ENCODE measurements at regions not wholly inside any gene's neighbourhood (a gene's known extent, or its start where the extent isn't known, plus 50 kb on each side); places are given as distances from the start of the nearest gene placed in this dataset.

DNA sequence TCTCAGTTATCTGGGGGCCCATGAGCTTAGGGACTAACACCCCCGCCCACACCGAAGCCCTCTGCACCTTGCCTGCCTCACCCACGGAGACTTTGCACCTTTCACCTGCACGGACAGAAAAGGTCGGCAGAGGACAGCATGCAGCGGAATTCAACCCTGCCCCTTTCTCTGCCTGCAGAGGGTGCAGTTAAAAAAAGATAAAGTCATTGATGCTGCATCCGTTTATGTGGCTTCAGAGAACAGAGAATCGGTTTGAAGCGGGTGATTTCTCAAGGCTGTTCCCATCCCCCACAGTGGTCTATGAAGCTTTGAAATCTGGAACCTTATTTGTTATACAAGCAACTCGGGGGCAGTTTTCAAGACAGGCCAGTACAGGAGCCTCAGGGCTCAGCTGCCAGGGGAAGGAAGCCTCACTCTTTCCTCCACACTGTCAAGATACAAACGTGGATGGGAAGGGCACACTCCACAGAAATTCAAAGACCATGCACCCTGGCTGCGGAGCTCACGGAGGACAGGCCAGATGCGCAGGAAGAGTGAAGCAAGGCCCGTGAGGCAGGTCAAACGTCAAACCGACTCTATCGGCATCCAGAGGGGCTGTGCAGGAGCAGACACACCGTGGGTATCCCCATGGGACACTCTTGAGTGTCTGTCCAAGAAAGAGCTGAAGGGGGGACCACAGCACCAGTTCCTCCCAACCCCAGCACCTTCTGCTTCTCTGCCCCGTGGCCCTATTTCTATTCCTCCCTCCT, 66.3 kb downstream of the INSIG1 start:
- H3K27me3 ChIP-seq (ENCODE audit: low read depth) = peaks cover 52% of the 10 kb centered on the region
- ATAC-seq (no peak), DNase-seq (peak; percentile 35)
- H3K4me1 ChIP-seq = no peaks in the 10 kb centered on the region
- no peaks in the 10 kb centered on the region for H3K9me3 ChIP-seq
- intact Hi-C loops (cut with DNase I) = no loop called here
- H3K4me3 ChIP-seq = no peak overlapping the region
- no peak overlapping the region for H3K27ac ChIP-seq
- no peaks in the 10 kb centered on the region for H3K36me3 ChIP-seq
- TF ChIP-seq, protein P1, sequence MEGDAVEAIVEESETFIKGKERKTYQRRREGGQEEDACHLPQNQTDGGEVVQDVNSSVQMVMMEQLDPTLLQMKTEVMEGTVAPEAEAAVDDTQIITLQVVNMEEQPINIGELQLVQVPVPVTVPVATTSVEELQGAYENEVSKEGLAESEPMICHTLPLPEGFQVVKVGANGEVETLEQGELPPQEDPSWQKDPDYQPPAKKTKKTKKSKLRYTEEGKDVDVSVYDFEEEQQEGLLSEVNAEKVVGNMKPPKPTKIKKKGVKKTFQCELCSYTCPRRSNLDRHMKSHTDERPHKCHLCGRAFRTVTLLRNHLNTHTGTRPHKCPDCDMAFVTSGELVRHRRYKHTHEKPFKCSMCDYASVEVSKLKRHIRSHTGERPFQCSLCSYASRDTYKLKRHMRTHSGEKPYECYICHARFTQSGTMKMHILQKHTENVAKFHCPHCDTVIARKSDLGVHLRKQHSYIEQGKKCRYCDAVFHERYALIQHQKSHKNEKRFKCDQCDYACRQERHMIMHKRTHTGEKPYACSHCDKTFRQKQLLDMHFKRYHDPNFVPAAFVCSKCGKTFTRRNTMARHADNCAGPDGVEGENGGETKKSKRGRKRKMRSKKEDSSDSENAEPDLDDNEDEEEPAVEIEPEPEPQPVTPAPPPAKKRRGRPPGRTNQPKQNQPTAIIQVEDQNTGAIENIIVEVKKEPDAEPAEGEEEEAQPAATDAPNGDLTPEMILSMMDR (IDR thresholded peaks at IDR 0.05) = no peak

DNA sequence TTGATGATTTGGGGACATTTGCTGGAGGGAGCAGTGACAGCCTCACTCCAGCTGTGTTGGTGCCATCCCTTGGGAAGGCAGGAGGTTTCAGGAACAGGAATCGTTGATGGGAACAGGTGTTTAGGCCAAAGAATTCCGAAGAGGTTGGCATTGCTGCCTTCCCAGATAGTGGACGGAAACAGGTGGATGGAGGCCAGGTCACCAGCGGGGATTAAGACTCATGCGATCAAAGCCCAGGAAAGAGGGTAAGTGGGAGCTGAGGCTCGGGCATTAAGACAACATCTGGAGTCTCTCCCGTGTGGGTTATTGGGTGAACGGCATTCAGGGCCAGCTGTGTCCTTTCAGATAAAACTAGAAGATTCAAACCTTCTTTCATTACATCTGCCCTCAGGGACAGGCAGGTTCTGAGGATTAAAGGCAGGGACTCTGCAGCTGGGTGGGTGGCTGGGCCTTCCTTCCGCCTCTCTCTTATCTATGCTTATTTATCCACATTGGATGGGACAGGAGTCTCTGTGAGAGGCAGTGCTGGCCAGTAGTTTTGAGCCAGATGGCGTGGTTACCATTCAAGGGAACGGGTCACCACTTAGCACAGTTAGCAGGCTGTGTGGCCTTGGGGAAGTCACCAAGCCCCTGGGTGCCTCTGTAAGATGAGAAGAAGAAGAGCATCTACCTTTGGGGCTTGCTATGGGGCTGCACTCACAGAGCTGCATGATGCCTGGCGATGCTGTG, 67.6 kb downstream of the INSIG1 start:
- Histone ChIP-seq H3K4me3 (no peak overlapping the region), H3K4me1 (no peaks in the 10 kb centered on the region), H3K27ac (no peak overlapping the region), H3K27me3 (ENCODE audit: low read depth) (peaks cover 57% of the 10 kb centered on the region), H3K36me3 (no peaks in the 10 kb centered on the region), H3K9me3 (no peaks in the 10 kb centered on the region)
- DNase-seq (no peak), ATAC-seq (no peak)
- intact Hi-C loops (cut with DNase I) = no loop called here
- TF ChIP-seq, protein P1 (IDR thresholded peaks at IDR 0.05) = no peak

DNA sequence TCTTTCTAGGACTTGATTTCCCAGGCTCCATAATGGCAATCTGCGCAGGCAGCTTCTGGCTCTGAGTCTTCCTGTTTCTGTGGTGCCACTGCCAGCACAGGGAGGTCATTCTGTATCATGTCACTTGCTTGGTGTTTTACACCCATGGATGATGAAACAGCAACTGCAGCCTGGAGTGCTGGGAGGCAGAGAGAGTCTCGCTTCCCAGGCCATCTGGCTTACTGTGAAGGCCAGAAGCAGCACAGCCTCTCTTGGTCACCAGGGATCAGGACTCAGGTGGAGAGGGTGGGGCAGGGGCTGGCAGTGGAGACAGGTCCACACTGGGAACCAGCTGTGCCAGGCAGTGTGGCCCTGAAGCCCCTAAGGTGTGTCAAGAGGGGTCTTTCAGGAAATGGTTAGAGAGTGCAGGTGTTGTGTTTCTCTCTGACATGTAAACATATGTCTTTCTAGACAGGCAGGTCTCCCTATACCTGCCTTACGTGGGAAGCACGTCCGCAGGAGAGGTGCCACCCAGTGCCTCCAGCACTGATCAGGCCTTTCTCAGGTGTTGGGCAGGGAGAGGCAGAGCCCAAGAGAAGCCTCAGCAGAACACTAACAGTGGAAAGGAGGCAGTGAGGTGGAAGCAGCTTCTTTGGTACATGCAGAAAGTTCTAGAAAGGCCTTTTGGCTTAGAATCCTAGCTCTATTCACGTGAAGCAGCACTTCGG, 71.4 kb downstream of the INSIG1 start:
- TF ChIP-seq, protein P1 (IDR thresholded peaks at IDR 0.05) = no peak
- H3K9me3 ChIP-seq = no peaks in the 10 kb centered on the region
- ATAC-seq (no peak), DNase-seq (peak; percentile 20)
- no peaks in the 10 kb centered on the region for H3K36me3 ChIP-seq
- H3K27ac ChIP-seq = no peak overlapping the region
- no peak overlapping the region for H3K4me3 ChIP-seq
- H3K4me1 ChIP-seq = peaks cover 29% of the 10 kb centered on the region
- intact Hi-C loops (cut with DNase I) = no loop called here
- H3K27me3 ChIP-seq (ENCODE audit: low read depth) = peaks cover 66% of the 10 kb centered on the region

DNA sequence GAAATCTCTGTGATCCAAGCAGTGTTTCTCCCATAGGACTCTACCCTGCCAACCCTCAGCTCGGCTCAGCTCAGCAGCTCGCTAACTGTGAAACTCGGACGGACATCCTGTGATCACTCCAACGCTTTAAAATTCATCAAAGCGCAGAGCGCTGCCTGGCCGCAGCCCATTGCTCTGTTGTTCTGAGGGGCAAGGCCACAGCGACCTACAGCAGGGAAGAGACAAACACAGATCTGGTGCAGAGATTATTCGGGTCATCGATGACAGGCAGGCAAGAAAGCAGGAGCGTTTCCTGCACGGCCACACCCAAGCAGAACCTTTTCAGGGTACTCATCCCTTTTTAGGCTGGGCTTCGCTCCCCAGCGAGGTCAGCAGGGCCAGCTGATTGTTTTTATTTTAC, 72.1 kb downstream of the INSIG1 start:
- no peak overlapping the region for H3K27ac ChIP-seq
- peak; percentile 19 for DNase-seq
- H3K9me3 ChIP-seq = no peaks in the 10 kb centered on the region
- H3K36me3 ChIP-seq = no peaks in the 10 kb centered on the region
- no peak overlapping the region for H3K4me3 ChIP-seq
- ATAC-seq = no peak
- peaks cover 36% of the 10 kb centered on the region for H3K4me1 ChIP-seq
- TF ChIP-seq, protein P1 (IDR thresholded peaks at IDR 0.05) = no peak
- H3K27me3 ChIP-seq (ENCODE audit: low read depth) = peaks cover 68% of the 10 kb centered on the region
- intact Hi-C loops (cut with DNase I) = no loop called here

DNA sequence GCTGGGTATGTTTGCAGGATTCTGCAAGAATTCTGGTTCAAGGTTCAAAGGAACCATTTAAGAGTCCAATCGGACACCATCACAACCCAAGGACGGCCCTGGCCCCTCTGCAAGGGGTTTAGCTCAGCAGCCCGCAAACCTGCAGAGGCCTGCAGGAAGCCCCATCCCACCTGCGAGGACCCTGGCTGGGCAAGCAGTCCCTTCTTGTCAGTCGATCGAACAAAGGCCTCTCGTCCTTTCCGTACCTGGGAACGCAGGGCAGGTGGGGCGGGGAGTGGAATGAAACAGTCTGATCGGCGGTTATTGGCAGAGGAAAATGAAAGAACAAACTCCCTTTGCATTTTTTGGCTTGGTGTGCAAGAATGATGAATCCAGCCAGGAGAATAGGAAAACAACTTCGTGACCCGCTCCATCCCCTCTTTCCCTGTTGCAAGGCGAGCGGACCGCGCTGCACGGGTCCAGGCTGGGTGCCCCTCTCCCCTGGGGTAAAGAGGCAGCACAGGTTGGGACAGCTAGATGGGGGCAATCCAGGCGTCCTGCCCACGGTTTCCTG, 73.7 kb downstream of the INSIG1 start:
- H3K4me3 ChIP-seq = no peak overlapping the region
- H3K4me1 ChIP-seq = peaks cover 48% of the 10 kb centered on the region
- peaks cover 75% of the 10 kb centered on the region for H3K27me3 ChIP-seq (ENCODE audit: low read depth)
- no peaks in the 10 kb centered on the region for H3K36me3 ChIP-seq
- TF ChIP-seq, protein P1 (IDR thresholded peaks at IDR 0.05) = no peak
- no peaks in the 10 kb centered on the region for H3K9me3 ChIP-seq
- peak; percentile 32 for DNase-seq
- no peak overlapping the region for H3K27ac ChIP-seq
- no peak for ATAC-seq
- intact Hi-C loops (cut with DNase I) = no loop called here

Data from lower lobe of right lung (tissue), 2 donors.